ENCODE measurements at regions not wholly inside any gene's neighbourhood (a gene's known extent, or its start where the extent isn't known, plus 50 kb on each side); places are given as distances from the start of the nearest gene placed in this dataset.

GRCh38 chr10:8334631-8335030 lies 280.1 kb downstream of the GATA3 start:
- TF ChIP-seq, protein P1, sequence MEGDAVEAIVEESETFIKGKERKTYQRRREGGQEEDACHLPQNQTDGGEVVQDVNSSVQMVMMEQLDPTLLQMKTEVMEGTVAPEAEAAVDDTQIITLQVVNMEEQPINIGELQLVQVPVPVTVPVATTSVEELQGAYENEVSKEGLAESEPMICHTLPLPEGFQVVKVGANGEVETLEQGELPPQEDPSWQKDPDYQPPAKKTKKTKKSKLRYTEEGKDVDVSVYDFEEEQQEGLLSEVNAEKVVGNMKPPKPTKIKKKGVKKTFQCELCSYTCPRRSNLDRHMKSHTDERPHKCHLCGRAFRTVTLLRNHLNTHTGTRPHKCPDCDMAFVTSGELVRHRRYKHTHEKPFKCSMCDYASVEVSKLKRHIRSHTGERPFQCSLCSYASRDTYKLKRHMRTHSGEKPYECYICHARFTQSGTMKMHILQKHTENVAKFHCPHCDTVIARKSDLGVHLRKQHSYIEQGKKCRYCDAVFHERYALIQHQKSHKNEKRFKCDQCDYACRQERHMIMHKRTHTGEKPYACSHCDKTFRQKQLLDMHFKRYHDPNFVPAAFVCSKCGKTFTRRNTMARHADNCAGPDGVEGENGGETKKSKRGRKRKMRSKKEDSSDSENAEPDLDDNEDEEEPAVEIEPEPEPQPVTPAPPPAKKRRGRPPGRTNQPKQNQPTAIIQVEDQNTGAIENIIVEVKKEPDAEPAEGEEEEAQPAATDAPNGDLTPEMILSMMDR (conservative IDR thresholded peaks at IDR 0.05 in 1 of 2, IDR thresholded peaks at IDR 0.05 in 1 of 2; ENCODE audit: extremely low read depth in 1 of 2, insufficient read depth in 1 of 2, low read depth in 1 of 2, low read length in 2 of 2) = no peak
- no peak for TF ChIP-seq EZH2 (IDR thresholded peaks at IDR 0.05; ENCODE audit: borderline replicate concordance, low read length)

Data from mammary epithelial cell (primary cell).